MCF 10A (cell line): ENCODE measurements at regions not wholly inside any gene's neighbourhood (a gene's known extent, or its start where the extent isn't known, plus 50 kb on each side); places are given as distances from the start of the nearest gene placed in this dataset. TPM values are rescaled to one million over a fixed set of nuclear protein-coding genes. Genes with fewer than 3 reads are reported as not detected.
"Not testable (repeated sequence)": the region's sequence is repeated elsewhere in the genome, so short reads cannot be mapped to it uniquely, and the experiment has no call there.

Experiments
- BruUV-seq: library from RNA; stranded (reverse); fragments of 400-500 nt; replicated peaks from 2 replicates; lab custom pipeline; 2021; lab: Mats Ljungman, UMichigan
- CTCF ChIA-PET: fragments of 300-600 bp; sonication (Branson Sonifier 250); formaldehyde crosslinking; extraction: SDS; loops from one replicate; lab custom pipeline; 2021; ENCODE audit warnings: antibody characterized with exemption, inconsistent platforms; lab: Yijun Ruan, JAX
- POLR2A ChIA-PET: fragments of 300-600, 350-650 bp; sonication (Branson Sonifier 250); formaldehyde crosslinking; extraction: SDS; loops from one replicate; lab custom pipeline; 2020; ENCODE audit warnings: antibody characterized with exemption, inconsistent platforms; lab: Yijun Ruan, JAX
- DNase-seq: peaks from one replicate; pipeline ENCODE4 v3.0.0-alpha.2; 2018; ENCODE audit not compliant: unreplicated experiment
- H3K27ac Mint-ChIP-seq: one replicate; pipeline ENCODE4 v1.8.0; 2022; ENCODE audit warnings: mild to moderate bottlenecking, low read depth, mixed read lengths; ENCODE audit not compliant: unreplicated experiment
- H3K27me3 Mint-ChIP-seq: one replicate; pipeline ENCODE4 v1.8.0; 2022; ENCODE audit warnings: mixed read lengths; ENCODE audit not compliant: insufficient read depth, unreplicated experiment
- H3K36me3 Mint-ChIP-seq: one replicate; pipeline ENCODE4 v1.8.0; 2022; ENCODE audit warnings: mild to moderate bottlenecking, moderate library complexity, mixed read lengths; ENCODE audit not compliant: insufficient read depth, unreplicated experiment
- H3K4me1 Mint-ChIP-seq: one replicate; pipeline ENCODE4 v1.8.0; 2022; ENCODE audit warnings: mixed read lengths; ENCODE audit not compliant: insufficient read depth, unreplicated experiment
- H3K4me3 Mint-ChIP-seq: one replicate; pipeline ENCODE4 v1.8.0; 2022; ENCODE audit warnings: mild to moderate bottlenecking, moderate library complexity, mixed read lengths; ENCODE audit not compliant: unreplicated experiment
- H3K9me3 Mint-ChIP-seq: one replicate; pipeline ENCODE4 v1.8.0; 2022; ENCODE audit warnings: mixed read lengths; ENCODE audit not compliant: unreplicated experiment
- intact Hi-C: fragments of 100-400 bp; cut with micrococcal nuclease; formaldehyde crosslinking; loops from 2 replicates; pipeline ENCODE4 v1.14.1; 2022
- microRNA-seq: library from miRNA; unstranded; fragments of <30 nt; microRNA quantifications from one replicate; pipeline ENCODE4 v1.2.0, GENCODE V29; 2022

DNA sequence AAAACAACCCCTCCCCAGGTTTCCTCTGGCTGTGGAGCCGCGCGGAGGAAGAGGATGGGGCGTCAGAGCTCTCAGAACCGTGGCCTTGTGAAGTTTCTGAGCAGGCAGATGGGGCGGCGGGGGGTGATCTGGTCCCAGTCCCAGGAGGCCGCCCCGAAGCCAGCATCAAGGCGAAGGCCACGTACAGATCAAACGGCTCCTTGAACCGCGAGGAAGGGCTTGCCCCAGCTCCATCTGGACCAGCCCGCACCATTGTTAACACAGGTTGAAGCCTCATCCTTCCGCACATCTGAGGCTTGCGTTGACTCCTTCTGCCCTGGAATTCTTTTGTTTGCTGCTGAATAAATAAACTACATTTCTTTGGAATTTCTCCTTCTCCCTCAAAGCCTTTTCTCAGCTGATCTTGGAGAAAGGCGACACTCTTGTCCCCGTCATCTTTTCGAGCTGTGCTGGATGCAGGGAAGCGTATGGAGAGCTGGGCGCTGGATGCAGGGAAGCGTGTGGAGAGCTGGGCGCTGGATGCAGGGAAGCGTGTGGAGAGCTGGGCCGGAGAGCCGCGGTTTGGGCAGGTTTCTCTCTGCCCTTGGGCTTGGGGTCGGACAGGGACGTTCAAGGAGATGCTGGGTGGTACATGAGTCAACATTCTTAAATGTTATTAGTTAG lies 53.6 kb upstream of the METTL9 start:
- H3K9me3 Mint-ChIP-seq, intact Hi-C loops, H3K36me3 Mint-ChIP-seq, CTCF ChIA-PET, POLR2A ChIA-PET, H3K4me3 Mint-ChIP-seq, H3K27me3 Mint-ChIP-seq, H3K27ac Mint-ChIP-seq, DNase-seq, H3K4me1 Mint-ChIP-seq, BruUV-seq: not testable (repeated sequence)

DNA sequence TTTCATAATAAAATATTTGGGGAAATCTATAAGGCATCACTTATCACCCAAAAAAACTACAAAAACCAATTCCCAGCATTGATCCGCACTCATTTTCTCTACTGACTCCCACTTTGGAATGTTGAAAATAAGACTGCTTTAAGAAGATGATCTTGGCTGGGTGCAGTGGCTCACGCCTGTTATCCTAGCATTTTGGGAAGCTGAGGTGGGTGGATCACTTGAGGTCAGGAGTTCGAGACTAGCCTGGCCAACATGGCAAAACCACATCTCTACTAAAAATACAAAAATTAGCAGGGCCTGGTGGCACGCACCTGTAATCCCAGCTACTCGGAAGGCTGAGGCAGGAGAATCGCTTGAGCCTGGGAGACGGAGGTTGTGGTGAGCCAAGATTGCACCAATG lies 50.0 kb upstream of the METTL9 start:
- H3K36me3 Mint-ChIP-seq, H3K9me3 Mint-ChIP-seq, H3K4me1 Mint-ChIP-seq, DNase-seq, H3K4me3 Mint-ChIP-seq, intact Hi-C loops, BruUV-seq, H3K27ac Mint-ChIP-seq, H3K27me3 Mint-ChIP-seq, POLR2A ChIA-PET, CTCF ChIA-PET: not testable (repeated sequence)

Small RNA genes in the stretch of these regions (microRNA-seq; reads per million reads assigned to microRNA genes)
- gene MIR3680-1, result not detected
